Ovary (tissue), 7 donors: ENCODE measurements at regions not wholly inside any gene's neighbourhood (a gene's known extent, or its start where the extent isn't known, plus 50 kb on each side); places are given as distances from the start of the nearest gene placed in this dataset.

Source experiments
- DNase-seq, 5 donors: peaks; one replicate each; pipeline ENCODE4 v3.0.0-alpha.2; 2019 to 2020
- H3K27ac ChIP-seq, 2 donors: fragments of 200-600 bp; one replicate each; pipeline versions ENCODE4 v1.5.1 to v1.8.0; 2019 to 2022
- H3K27me3 ChIP-seq: fragments of 200-600 bp; one replicate; pipeline ENCODE4 v1.8.0; 2022
- H3K36me3 ChIP-seq: fragments of 200-600 bp; sonication (generic); one replicate; pipeline ENCODE4 v1.5.1; 2019
- H3K4me1 ChIP-seq: one replicate; pipeline ENCODE4 v1.8.1; 2013; ENCODE audit warnings: mild to moderate bottlenecking, moderate library complexity; ENCODE audit not compliant: insufficient read depth
- H3K4me3 ChIP-seq: fragments of 200-600 bp; sonication (generic); one replicate; pipeline ENCODE4 v1.5.1; 2017
- H3K9me3 ChIP-seq, 2 donors: fragments of 200-600 bp in 1 of 2; sonication (generic) in 1 of 2; one replicate each; pipeline versions ENCODE4 v1.5.1 to v1.8.1; 2013 to 2019; ENCODE audit warnings: mild to moderate bottlenecking in 1 of 2, moderate library complexity in 1 of 2
- CTCF ChIP-seq, 3 donors: fragments of 450-650 bp in 2 of 3; fragments of 200-600 bp in 1 of 3; IDR thresholded peaks; one replicate each; pipeline versions ENCODE4 v1.5.1 to v1.8.0; 2016 to 2022; ENCODE audit warnings: antibody characterized with exemption in 3 of 3, mild to moderate bottlenecking in 1 of 3
- EP300 ChIP-seq: sonication (generic); formaldehyde crosslinking; IDR thresholded peaks from one replicate; pipeline ENCODE4 v1.6.1; 2017; ENCODE audit warnings: antibody characterized with exemption
- POLR2A ChIP-seq: fragments of 450-650 bp; IDR thresholded peaks from one replicate; pipeline ENCODE4 v1.6.1; 2017; ENCODE audit warnings: antibody characterized with exemption, mild to moderate bottlenecking, moderate library complexity
- WGBS, 3 donors: extraction: QIAGEN DNeasy Blood & Tissue Kit in 1 of 3; methylation state at CpG; one replicate each; pipeline versions ENCODE4 v1.1.5 to v1.1.7; 2013 to 2017; 5-methylcytosine and 5-hydroxymethylcytosine counted together
- intact Hi-C, 4 donors: fragments of 100-400 bp; cut with DNase I; formaldehyde crosslinking; loops; one replicate each; pipeline versions ENCODE4 v1.11.0 to v1.15.1; 2022 to 2023
- donor health status: DM: no; HTN: no; CAD: no; lungs with moderate emphysema.
- donor health status: DM: no; HTN: no; CAD: no.
- donor health status: Bipolar disorder and iron deficiency.
- donor health status: DM: no; HTN: no; CAD: no.
- donor health status: DM: yes; HTN: yes; CAD: no.

- 76 to 85% (median 84%) methylated on average over 4 of the region's 4 CpGs for WGBS, 3 donors
- H3K4me1 ChIP-seq: no peaks in the 10 kb centered on the region
- no peak overlapping the region for H3K27ac ChIP-seq
- no peaks in the 10 kb centered on the region for H3K9me3 ChIP-seq
- TF ChIP-seq EP300 (no peak), CTCF (IDR thresholded peaks at IDR 0.05) (no peak), POLR2A (no peak)
- no peaks in the 10 kb centered on the region for H3K36me3 ChIP-seq
- intact Hi-C loops: no loop called here
- DNase-seq: no peak
- H3K4me3 ChIP-seq: no peak overlapping the region
- H3K27me3 ChIP-seq: no peaks in the 10 kb centered on the region
Observed at GRCh38 chr18:22570492-22570891, 152.8 kb upstream of the CTAGE1 start.

GRCh38 chr18:22572341-22572740 is 154.6 kb upstream of the CTAGE1 start:
- intact Hi-C loops: no loop called here
- Histone ChIP-seq H3K27me3 (no peaks in the 10 kb centered on the region), H3K4me3 (no peak overlapping the region), H3K9me3 (no peaks in the 10 kb centered on the region), H3K4me1 (no peaks in the 10 kb centered on the region), H3K36me3 (no peaks in the 10 kb centered on the region), H3K27ac (no peak overlapping the region)
- TF ChIP-seq CTCF (IDR thresholded peaks at IDR 0.05): no peak
- no peak for TF ChIP-seq POLR2A
- TF ChIP-seq EP300: no peak
- DNase-seq: no peak
- 56 to 64% (median 62%) methylated on average over 1 of the region's 1 CpG for WGBS, 3 donors

- Histone ChIP-seq H3K36me3 (no peaks in the 10 kb centered on the region), H3K27ac (no peak overlapping the region), H3K4me1 (no peaks in the 10 kb centered on the region), H3K9me3 (no peaks in the 10 kb centered on the region), H3K27me3 (no peaks in the 10 kb centered on the region), H3K4me3 (no peak overlapping the region)
- TF ChIP-seq EP300 (no peak), POLR2A (no peak), CTCF (IDR thresholded peaks at IDR 0.05) (no peak)
- intact Hi-C loops: no loop called here
- 85 to 88% (median 85%) methylated on average over 5 of the region's 5 CpGs for WGBS, 3 donors
- DNase-seq: no peak
Observed at GRCh38 chr18:22579271-22579670, 161.6 kb upstream of the CTAGE1 start.

GRCh38 chr18:22585333-22585732 is 167.6 kb upstream of the CTAGE1 start:
- no peak overlapping the region for H3K4me3 ChIP-seq
- TF ChIP-seq POLR2A: no peak
- TF ChIP-seq EP300: no peak
- TF ChIP-seq CTCF (IDR thresholded peaks at IDR 0.05): no peak
- 46 to 67% (median 54%) methylated on average over 1 of the region's 1 CpG for WGBS, 3 donors
- no peak overlapping the region for H3K27ac ChIP-seq
- no peaks in the 10 kb centered on the region for H3K4me1 ChIP-seq
- intact Hi-C loops: no loop called here
- no peaks in the 10 kb centered on the region for H3K36me3 ChIP-seq
- DNase-seq: no peak
- H3K9me3 ChIP-seq: no peaks in the 10 kb centered on the region
- no peaks in the 10 kb centered on the region for H3K27me3 ChIP-seq

GRCh38 chr18:22585821-22586220 is 168.1 kb upstream of the CTAGE1 start:
- WGBS, 3 donors: 86 to 88% (median 87%) methylated on average over 2 of the region's 2 CpGs
- DNase-seq: no peak
- Histone ChIP-seq H3K36me3 (no peaks in the 10 kb centered on the region), H3K27ac (no peak overlapping the region), H3K4me3 (no peak overlapping the region), H3K27me3 (no peaks in the 10 kb centered on the region), H3K9me3 (no peaks in the 10 kb centered on the region), H3K4me1 (no peaks in the 10 kb centered on the region)
- intact Hi-C loops: no loop called here
- no peak for TF ChIP-seq POLR2A
